Testis (tissue), 2 donors: ENCODE measurements at regions not wholly inside any gene's neighbourhood (a gene's known extent, or its start where the extent isn't known, plus 50 kb on each side); places are given as distances from the start of the nearest gene placed in this dataset.

Source experiments
- POLR2A ChIP-seq: fragments of 450-650 bp; IDR thresholded peaks from one replicate; pipeline ENCODE4 v1.6.1; 2017; ENCODE audit warnings: antibody characterized with exemption, mild to moderate bottlenecking, moderate library complexity
- TF ChIP-seq, protein P1 (sequence below), 3 experiments: fragments of 450-650 bp in 2 of 3; fragments of 200-600 bp in 1 of 3; sonication (generic) in 1 of 3; IDR thresholded peaks; one replicate each; pipeline ENCODE4 v1.5.1; 2016 to 2019; ENCODE audit warnings: antibody characterized with exemption in 3 of 3, mild to moderate bottlenecking in 2 of 3, moderate library complexity in 1 of 3

DNA sequence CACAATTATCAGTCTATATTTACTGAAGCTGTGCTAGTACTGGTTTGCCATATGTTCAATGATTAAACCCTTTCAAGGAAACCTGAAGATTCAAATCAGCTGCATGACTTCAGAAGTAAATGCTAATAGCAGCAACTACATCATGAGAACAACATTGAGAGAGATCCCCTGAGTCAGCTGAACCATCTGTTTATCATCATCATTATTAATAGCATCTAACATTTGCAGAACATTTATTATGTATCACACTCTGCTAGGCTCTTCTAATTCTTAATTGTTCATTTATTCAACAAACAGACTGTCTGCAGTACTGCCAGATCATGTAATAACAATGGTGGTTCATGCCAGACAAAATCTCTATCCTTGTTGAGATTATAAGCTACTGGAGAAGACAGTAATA is 157.4 kb downstream of the KLHL28 start:
- TF ChIP-seq, protein P1, sequence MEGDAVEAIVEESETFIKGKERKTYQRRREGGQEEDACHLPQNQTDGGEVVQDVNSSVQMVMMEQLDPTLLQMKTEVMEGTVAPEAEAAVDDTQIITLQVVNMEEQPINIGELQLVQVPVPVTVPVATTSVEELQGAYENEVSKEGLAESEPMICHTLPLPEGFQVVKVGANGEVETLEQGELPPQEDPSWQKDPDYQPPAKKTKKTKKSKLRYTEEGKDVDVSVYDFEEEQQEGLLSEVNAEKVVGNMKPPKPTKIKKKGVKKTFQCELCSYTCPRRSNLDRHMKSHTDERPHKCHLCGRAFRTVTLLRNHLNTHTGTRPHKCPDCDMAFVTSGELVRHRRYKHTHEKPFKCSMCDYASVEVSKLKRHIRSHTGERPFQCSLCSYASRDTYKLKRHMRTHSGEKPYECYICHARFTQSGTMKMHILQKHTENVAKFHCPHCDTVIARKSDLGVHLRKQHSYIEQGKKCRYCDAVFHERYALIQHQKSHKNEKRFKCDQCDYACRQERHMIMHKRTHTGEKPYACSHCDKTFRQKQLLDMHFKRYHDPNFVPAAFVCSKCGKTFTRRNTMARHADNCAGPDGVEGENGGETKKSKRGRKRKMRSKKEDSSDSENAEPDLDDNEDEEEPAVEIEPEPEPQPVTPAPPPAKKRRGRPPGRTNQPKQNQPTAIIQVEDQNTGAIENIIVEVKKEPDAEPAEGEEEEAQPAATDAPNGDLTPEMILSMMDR (IDR thresholded peaks at IDR 0.05), result no peak
- TF ChIP-seq POLR2A, result no peak
